Liver (tissue), 8 donors: ENCODE measurements at regions not wholly inside any gene's neighbourhood (a gene's known extent, or its start where the extent isn't known, plus 50 kb on each side); places are given as distances from the start of the nearest gene placed in this dataset.

ENCODE experiments used
- DNase-seq: peaks from one replicate; pipeline ENCODE4 v3.0.0-alpha.2; 2017; ENCODE audit warnings: low spot score
- H3K27ac ChIP-seq, 2 donors: one replicate each; pipeline ENCODE4 v1.7.0; 2013; ENCODE audit warnings: inconsistent platforms in 2 of 2, low read length in 2 of 2, control low read depth in 1 of 2, low read depth in 1 of 2, mild to moderate bottlenecking in 1 of 2
- H3K27me3 ChIP-seq, 4 donors: one replicate each; pipeline versions ENCODE4 v1.6.1 to v1.7.0; 2013; ENCODE audit warnings: low read length in 3 of 4, inconsistent platforms in 1 of 4, mild to moderate bottlenecking in 1 of 4, moderate library complexity in 1 of 4; ENCODE audit not compliant: control insufficient read depth in 4 of 4, insufficient read depth in 4 of 4
- H3K36me3 ChIP-seq, 4 donors: one replicate each; pipeline versions ENCODE4 v1.6.1 to v1.7.0; 2013; ENCODE audit warnings: low read length in 3 of 4, mild to moderate bottlenecking in 3 of 4, low read depth in 1 of 4, moderate library complexity in 1 of 4; ENCODE audit not compliant: control insufficient read depth in 4 of 4, insufficient read depth in 3 of 4
- H3K4me1 ChIP-seq, 4 donors: one replicate each; pipeline versions ENCODE4 v1.6.1 to v1.7.0; 2013; ENCODE audit warnings: low read length in 3 of 4, mild to moderate bottlenecking in 3 of 4, moderate library complexity in 1 of 4; ENCODE audit not compliant: control insufficient read depth in 4 of 4, insufficient read depth in 4 of 4
- H3K4me3 ChIP-seq, 3 donors: one replicate each; pipeline versions ENCODE4 v1.6.1 to v1.7.0; 2013; ENCODE audit warnings: low read length in 3 of 3, control low read depth in 1 of 3, low read depth in 1 of 3, mild to moderate bottlenecking in 1 of 3
- H3K9ac ChIP-seq, 2 donors: one replicate each; pipeline ENCODE4 v1.7.0; 2013; ENCODE audit warnings: low read length in 2 of 2, mild to moderate bottlenecking in 2 of 2, moderate library complexity in 2 of 2, control low read depth in 1 of 2, low read depth in 1 of 2
- H3K9me3 ChIP-seq, 4 donors: one replicate each; pipeline versions ENCODE4 v1.6.1 to v1.7.0; 2013; ENCODE audit warnings: low read length in 3 of 4; ENCODE audit not compliant: control insufficient read depth in 4 of 4
- EGR1 ChIP-seq, 2 donors: IDR thresholded peaks; 2 replicates each; pipeline ENCODE4 v1.6.1; 2016 to 2018; ENCODE audit warnings: antibody characterized with exemption in 2 of 2, low read depth in 2 of 2
- FOXA1 ChIP-seq: IDR thresholded peaks from 2 replicates; pipeline ENCODE4 v1.6.1; 2016; ENCODE audit warnings: antibody characterized with exemption
- FOXA2 ChIP-seq: IDR thresholded peaks from 2 replicates; pipeline ENCODE4 v1.6.1; 2016; ENCODE audit warnings: antibody characterized with exemption
- GABPA ChIP-seq, 2 donors: IDR thresholded peaks in 1 of 2; conservative IDR thresholded peaks in 1 of 2; 2 replicates each; pipeline ENCODE4 v1.6.1; 2016; ENCODE audit warnings: antibody characterized with exemption in 2 of 2, mild to moderate bottlenecking in 1 of 2, moderate library complexity in 1 of 2
- HNF4A ChIP-seq, 2 donors: conservative IDR thresholded peaks; 2 replicates each; pipeline ENCODE4 v1.6.1; 2016; ENCODE audit warnings: antibody characterized with exemption in 2 of 2, mild to moderate bottlenecking in 2 of 2
- HNF4G ChIP-seq: IDR thresholded peaks from 2 replicates; pipeline ENCODE4 v1.6.1; 2016; ENCODE audit warnings: antibody characterized with exemption
- JUND ChIP-seq, 2 donors: IDR thresholded peaks; 2 replicates each; pipeline ENCODE4 v1.6.1; 2016; ENCODE audit warnings: antibody characterized with exemption in 2 of 2
- NR2F2 ChIP-seq: IDR thresholded peaks from 2 replicates; pipeline ENCODE4 v1.6.1; 2016; ENCODE audit warnings: antibody characterized with exemption
- RAD21 ChIP-seq, 2 donors: IDR thresholded peaks; 2 replicates each; pipeline ENCODE4 v1.6.1; 2016; ENCODE audit warnings: antibody characterized with exemption in 2 of 2, mild to moderate bottlenecking in 2 of 2
- REST ChIP-seq: IDR thresholded peaks from 2 replicates; pipeline ENCODE4 v1.6.1; 2016; ENCODE audit warnings: antibody characterized with exemption, mild to moderate bottlenecking
- RXRA ChIP-seq, 2 donors: IDR thresholded peaks; 2 replicates each; pipeline ENCODE4 v1.6.1; 2017 to 2018; ENCODE audit warnings: antibody characterized with exemption in 2 of 2, mild to moderate bottlenecking in 1 of 2
- SP1 ChIP-seq: IDR thresholded peaks from 2 replicates; pipeline ENCODE4 v1.6.1; 2018; ENCODE audit warnings: antibody characterized with exemption, mild to moderate bottlenecking
- TAF1 ChIP-seq: conservative IDR thresholded peaks from 2 replicates; pipeline ENCODE4 v1.6.1; 2016; ENCODE audit warnings: antibody characterized with exemption, mild to moderate bottlenecking
- YY1 ChIP-seq: IDR thresholded peaks from 2 replicates; pipeline ENCODE4 v1.6.1; 2016; ENCODE audit warnings: antibody characterized with exemption, mild to moderate bottlenecking
- ZBTB33 ChIP-seq: IDR thresholded peaks from 2 replicates; pipeline ENCODE4 v1.6.1; 2016; ENCODE audit warnings: antibody characterized with exemption
- WGBS: extraction: QIAGEN DNeasy Blood & Tissue Kit; methylation state at CpG from one replicate; pipeline ENCODE4 v1.1.7; 2013; 5-methylcytosine and 5-hydroxymethylcytosine counted together
- TF ChIP-seq, protein P1 (sequence below): IDR thresholded peaks from 2 replicates; pipeline ENCODE4 v1.6.1; 2016; ENCODE audit warnings: antibody characterized with exemption
- TF ChIP-seq, protein P2 (sequence below): fragments of 150-350 bp; IDR thresholded peaks from 2 replicates; pipeline ENCODE4 v1.5.1; 2017; ENCODE audit warnings: improper control_type of control experiment, low read depth, low read length; ENCODE audit not compliant: missing input control
- TF ChIP-seq, protein P3 (sequence below): IDR thresholded peaks from 2 replicates; pipeline ENCODE4 v1.6.1; 2016; ENCODE audit warnings: antibody characterized with exemption
- donor health status: healthy.
- donor health status: healthy.
- donor health status: healthy.
- donor health status: healthy.
- donor health status: healthy.

DNA sequence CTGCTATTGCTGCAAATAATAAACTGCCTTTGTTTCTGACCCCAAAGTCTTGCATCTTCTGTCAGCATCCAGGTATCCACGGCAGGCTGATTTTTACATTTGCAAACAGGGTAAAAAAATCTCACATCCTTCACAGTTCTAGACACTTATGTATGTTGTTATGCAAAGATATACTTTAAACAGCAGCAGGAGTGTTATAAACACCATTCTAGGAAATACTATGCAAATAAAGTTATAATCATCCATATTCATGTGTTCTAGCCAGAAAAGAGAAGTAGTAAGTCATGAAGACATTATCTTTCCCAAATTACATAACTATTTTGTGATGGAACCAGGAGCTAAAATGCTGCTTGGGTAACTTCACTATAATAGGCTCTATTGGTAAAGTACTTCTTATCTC is 534.2 kb downstream of the LTN1 start:
- H3K4me3 ChIP-seq: no peak overlapping the region
- no peaks in the 10 kb centered on the region for H3K4me1 ChIP-seq
- H3K9me3 ChIP-seq: no peaks in the 10 kb centered on the region
- H3K27ac ChIP-seq: no peak overlapping the region
- DNase-seq: no peak
- TF ChIP-seq GABPA (IDR thresholded peaks at IDR 0.05 in 1 of 2, conservative IDR thresholded peaks at IDR 0.05 in 1 of 2) (no peak), REST (no peak), YY1 (no peak), RXRA (IDR thresholded peaks at IDR 0.05) (no peak), SP1 (no peak), RAD21 (IDR thresholded peaks at IDR 0.05) (no peak), HNF4G (no peak), ZBTB33 (no peak), JUND (IDR thresholded peaks at IDR 0.05) (no peak), FOXA1 (no peak), TAF1 (no peak), EGR1 (IDR thresholded peaks at IDR 0.05; ENCODE audit: low read depth in 2 of 2) (no peak), HNF4A (conservative IDR thresholded peaks at IDR 0.05) (no peak), FOXA2 (no peak), NR2F2 (no peak)
- TF ChIP-seq, protein P1, sequence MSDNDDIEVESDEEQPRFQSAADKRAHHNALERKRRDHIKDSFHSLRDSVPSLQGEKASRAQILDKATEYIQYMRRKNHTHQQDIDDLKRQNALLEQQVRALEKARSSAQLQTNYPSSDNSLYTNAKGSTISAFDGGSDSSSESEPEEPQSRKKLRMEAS: no peak
- TF ChIP-seq, protein P2, sequence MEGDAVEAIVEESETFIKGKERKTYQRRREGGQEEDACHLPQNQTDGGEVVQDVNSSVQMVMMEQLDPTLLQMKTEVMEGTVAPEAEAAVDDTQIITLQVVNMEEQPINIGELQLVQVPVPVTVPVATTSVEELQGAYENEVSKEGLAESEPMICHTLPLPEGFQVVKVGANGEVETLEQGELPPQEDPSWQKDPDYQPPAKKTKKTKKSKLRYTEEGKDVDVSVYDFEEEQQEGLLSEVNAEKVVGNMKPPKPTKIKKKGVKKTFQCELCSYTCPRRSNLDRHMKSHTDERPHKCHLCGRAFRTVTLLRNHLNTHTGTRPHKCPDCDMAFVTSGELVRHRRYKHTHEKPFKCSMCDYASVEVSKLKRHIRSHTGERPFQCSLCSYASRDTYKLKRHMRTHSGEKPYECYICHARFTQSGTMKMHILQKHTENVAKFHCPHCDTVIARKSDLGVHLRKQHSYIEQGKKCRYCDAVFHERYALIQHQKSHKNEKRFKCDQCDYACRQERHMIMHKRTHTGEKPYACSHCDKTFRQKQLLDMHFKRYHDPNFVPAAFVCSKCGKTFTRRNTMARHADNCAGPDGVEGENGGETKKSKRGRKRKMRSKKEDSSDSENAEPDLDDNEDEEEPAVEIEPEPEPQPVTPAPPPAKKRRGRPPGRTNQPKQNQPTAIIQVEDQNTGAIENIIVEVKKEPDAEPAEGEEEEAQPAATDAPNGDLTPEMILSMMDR: no peak
- TF ChIP-seq, protein P3, sequence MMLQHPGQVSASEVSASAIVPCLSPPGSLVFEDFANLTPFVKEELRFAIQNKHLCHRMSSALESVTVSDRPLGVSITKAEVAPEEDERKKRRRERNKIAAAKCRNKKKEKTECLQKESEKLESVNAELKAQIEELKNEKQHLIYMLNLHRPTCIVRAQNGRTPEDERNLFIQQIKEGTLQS: no peak
- no peak overlapping the region for H3K9ac ChIP-seq
- WGBS: 91% methylated on average over 1 of the region's 1 CpG
- no peaks in the 10 kb centered on the region for H3K36me3 ChIP-seq
- H3K27me3 ChIP-seq: no peaks in the 10 kb centered on the region

DNA sequence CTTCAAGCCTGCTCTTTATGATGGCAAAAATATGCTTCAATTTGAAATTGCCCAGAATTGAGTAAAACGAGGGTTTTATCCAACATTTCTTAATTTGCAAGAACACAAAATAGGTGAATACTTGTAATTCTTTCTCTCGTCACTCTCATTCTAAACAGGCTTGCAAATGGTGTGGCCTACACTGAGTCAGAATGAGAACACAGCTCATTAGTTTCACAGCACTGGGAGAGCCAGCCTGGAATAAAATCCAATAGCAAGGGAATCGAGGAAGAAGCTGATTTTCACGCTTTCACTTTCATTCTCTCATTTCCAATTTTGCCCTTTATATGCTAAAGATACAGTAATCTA is 537.5 kb downstream of the LTN1 start:
- 64% methylated on average over 4 of the region's 4 CpGs for WGBS
- H3K9ac ChIP-seq: no peak overlapping the region
- H3K27me3 ChIP-seq: no peaks in the 10 kb centered on the region
- no peak overlapping the region for H3K4me3 ChIP-seq
- H3K36me3 ChIP-seq: no peaks in the 10 kb centered on the region
- H3K4me1 ChIP-seq: no peaks in the 10 kb centered on the region
- no peak for DNase-seq
- no peak overlapping the region for H3K27ac ChIP-seq
- TF ChIP-seq TAF1 (no peak), EGR1 (IDR thresholded peaks at IDR 0.05; ENCODE audit: low read depth in 2 of 2) (no peak), GABPA (IDR thresholded peaks at IDR 0.05 in 1 of 2, conservative IDR thresholded peaks at IDR 0.05 in 1 of 2) (no peak), RAD21 (IDR thresholded peaks at IDR 0.05) (no peak), FOXA1 (no peak), ZBTB33 (no peak)
- TF ChIP-seq, protein P2: no peak
- TF ChIP-seq, protein P1: no peak
- H3K9me3 ChIP-seq: no peaks in the 10 kb centered on the region
